Fibroblast of skin of right biceps (primary cell): ENCODE measurements at regions not wholly inside any gene's neighbourhood (a gene's known extent, or its start where the extent isn't known, plus 50 kb on each side); places are given as distances from the start of the nearest gene placed in this dataset.
A peak's percentile ranks its signal among the peaks of the same experiment; 100 is the strongest.
"Not testable (repeated sequence)": the region's sequence is repeated elsewhere in the genome, so short reads cannot be mapped to it uniquely, and the experiment has no call there.

Experiments used
- DNase-seq: peaks from one replicate; pipeline ENCODE4 v3.0.0-alpha.2; 2013

DNA sequence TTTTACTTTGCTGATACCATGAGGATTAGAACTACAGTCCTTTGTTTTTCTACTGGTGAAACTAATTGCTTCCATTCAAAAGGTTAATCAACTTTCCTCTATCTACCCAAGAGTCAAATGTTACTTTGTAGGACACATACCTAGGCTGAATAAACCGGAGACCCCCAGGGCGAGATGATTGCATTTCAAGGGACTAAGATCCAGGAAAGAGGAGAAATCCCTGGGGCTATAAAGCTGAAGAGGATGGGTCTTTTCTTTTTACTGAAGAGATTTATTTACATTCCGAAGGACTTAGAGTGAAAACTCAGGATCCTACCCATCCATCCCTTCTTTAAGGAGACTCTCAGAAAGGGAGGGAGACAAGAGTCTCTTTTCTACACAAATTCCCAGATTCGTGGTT, 331.9 kb downstream of the CDH19 start:
- DNase-seq: no peak

- no peak for DNase-seq
These were observed 339.8 kb downstream of the CDH19 start for GRCh38 chr18:66264130-66264529.

DNA sequence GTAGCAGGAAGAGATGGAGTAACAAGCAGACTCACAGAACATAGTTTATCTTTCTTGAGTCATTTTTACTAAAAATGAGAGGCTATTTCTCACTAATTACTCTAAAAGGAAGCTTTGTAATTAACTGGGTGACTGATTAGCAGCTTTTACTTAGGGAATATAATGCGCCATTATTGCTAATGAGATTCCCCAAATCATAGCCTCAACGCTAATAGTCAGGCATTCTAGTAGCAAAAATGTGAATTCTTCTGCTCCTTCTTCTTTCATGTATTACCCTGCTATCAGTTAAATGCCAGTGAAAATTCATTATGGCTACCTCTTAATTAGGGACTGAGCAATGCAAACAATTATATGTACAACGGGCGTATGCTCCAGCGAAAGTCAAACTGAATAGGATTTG, 349.8 kb downstream of the CDH19 start:
- no peak for DNase-seq

DNA sequence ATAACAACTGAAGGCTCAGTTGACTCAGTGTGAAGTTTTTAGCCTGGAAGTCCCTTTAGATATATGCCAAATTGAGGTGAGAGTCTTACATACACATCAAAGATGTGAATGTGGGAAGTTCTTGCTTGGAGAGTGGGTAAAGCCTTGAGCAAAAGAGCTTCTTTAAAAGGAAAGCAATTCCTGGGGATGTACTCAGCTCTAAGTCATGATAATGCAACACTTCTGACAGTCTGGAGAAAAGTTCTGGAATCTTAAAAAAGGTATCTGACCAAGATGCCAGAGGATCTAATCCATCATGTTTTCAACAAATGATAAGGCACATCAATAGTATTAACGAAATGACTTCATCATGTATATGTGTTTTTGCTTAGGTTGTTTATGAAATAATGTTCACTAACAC, 351.2 kb downstream of the CDH19 start:
- peak; percentile 38 for DNase-seq

DNA sequence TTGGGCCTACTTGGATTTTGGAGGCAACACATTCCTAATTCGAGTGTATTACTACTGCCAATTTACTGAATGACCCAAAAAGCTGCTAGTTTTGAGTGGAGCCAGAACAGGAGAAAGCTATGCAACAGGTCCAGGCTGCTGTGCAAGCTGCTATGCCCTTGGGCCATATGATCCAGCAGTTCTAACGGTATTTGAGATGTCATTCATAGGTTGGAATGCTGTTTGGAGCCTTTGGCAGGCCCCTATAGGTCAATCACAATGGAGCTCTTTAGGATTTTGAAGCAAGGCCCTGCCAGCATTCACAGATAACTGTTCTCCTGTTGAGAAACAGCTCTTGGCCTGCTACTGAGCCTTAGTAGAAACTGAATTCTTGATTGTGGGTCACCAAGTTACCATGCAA, 368.7 kb downstream of the CDH19 start:
- no peak for DNase-seq

GRCh38 chr18:66226782-66227181, 377.1 kb downstream of the CDH19 start:
- no peak for DNase-seq

GRCh38 chr18:66223317-66223716, 380.6 kb downstream of the CDH19 start:
- not testable (repeated sequence) for DNase-seq

DNA sequence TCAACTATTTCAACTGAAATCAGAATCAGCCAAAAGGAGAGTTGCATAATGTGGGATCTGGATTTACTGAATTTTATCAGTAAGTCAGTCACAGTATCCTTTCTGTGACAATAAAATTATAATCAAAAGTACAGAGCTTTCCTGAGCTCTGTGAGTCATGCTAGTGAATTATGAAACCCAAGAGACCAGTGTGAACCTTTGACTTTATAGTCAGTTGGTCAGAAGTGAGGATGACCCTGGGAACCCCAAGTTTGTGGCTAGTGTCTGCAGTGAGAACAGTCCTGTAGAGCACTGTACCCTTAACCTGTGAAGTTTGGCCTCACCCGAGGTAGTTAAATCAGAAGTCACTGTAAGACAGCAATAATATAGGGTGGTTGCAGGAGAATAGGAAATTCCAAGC, 381.7 kb downstream of the CDH19 start:
- DNase-seq: no peak

DNA sequence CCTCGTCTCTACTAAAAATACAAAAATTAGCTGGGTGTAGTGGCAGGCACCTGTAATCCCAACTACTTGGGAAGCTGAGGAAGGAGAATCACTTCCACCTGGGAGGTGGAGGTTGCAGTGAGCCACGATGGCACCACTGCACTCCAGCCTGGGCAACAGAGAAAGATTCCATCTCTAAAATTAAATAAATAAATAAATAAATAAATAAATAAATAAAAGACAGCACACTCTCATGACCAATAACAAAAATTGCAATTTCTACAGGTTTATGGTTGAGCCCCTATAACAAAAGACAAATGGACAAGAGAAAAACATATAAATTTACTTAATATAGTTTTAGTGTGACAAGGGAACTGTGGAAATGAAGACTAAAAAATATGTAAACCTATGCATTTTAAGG, 384.1 kb downstream of the CDH19 start:
- DNase-seq: no peak

DNA sequence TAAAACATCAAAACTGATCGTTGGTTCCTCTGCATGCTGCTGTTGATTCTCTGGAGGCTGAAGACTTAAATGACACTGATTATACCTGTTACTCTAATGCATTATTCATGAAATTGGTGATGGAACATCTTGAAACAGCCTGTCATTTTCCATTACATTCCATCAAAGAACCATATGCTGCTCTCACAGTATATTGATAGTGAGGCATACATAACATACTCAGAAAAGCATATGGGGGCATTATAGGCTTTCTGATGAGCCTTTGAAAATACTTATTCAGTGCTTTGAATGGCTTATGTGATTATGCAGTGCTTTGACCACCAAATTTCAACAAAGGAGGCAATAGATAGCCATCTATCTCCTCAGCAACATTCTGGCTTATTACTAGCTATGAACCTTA, 392.1 kb downstream of the CDH19 start:
- no peak for DNase-seq

DNA sequence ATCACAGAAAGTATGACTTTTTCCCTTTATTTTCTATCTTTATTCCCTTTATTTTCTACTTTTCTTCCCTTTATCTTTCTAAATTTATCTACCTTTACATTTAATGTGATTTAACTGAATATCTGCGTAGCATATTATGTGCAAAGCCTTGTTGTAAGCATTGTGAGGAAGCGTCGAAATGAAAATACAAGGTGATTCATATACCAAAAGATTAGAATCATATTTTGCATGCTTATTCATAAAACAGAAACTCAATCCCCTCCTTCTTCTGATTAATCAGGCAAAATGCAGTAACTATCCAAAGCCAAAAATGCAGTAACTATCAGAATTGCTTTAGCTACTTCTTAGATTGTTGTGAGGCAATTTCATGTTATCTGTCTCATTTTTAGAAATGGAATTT, 393.0 kb downstream of the CDH19 start:
- peak; percentile 19 for DNase-seq

- DNase-seq: no peak
These were observed 394.2 kb downstream of the CDH19 start for GRCh38 chr18:66209656-66210055.

- no peak for DNase-seq
These were observed 407.1 kb downstream of the CDH19 start for GRCh38 chr18:66196805-66197204.

GRCh38 chr18:66193938-66194337, 410.0 kb downstream of the CDH19 start:
- DNase-seq: no peak

- no peak for DNase-seq
These were observed 410.5 kb downstream of the CDH19 start for GRCh38 chr18:66193394-66193793.

GRCh38 chr18:66168685-66169235, 417.9 kb downstream of the CDH7 start:
- no peak for DNase-seq

GRCh38 chr18:66167829-66168684, 417.2 kb downstream of the CDH7 start:
- DNase-seq: no peak

DNA sequence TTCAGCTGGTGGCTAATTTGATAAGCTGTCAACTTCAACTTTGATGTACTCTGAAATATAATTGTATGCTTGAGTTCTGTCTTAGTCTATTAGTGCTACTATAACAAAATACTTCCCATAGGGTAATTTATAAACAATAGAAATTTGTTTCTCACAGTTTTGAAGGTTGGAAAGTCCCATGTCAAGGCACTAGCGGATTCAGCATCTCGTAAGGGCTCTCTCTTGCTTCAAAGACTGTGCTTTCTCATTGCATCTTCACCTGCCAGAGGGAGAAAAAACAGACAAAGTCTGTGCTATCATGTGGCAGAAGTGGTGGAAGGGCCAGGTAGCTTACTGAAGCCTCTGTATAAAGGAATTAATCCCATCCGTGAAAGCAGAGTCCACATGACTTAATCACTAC, 409.2 kb downstream of the CDH7 start:
- DNase-seq: no peak

- no peak for DNase-seq
These were observed 408.6 kb downstream of the CDH7 start for GRCh38 chr18:66159451-66159850.

GRCh38 chr18:66156946-66157687, 406.3 kb downstream of the CDH7 start:
- no peak for DNase-seq

DNA sequence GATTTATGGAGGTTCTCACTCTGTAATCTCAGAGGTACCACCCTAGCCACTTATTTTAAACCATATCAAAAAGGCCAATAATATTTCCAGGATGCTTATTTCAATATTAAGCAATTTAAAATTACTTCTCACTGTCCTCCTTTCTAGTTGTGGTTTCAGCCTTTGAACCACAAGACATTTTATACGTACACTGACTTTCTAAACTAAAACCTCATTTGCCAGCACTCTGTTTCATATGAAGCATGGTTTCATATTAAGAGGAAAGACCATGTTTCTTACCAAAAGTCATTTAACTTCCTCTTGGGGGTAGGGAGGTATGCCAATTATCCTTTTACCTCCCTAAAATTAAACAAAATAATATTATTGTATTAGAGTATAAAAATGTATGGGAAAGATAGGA, 399.8 kb downstream of the CDH7 start:
- DNase-seq: no peak

GRCh38 chr18:66143029-66143428, 392.2 kb downstream of the CDH7 start:
- DNase-seq: no peak

DNA sequence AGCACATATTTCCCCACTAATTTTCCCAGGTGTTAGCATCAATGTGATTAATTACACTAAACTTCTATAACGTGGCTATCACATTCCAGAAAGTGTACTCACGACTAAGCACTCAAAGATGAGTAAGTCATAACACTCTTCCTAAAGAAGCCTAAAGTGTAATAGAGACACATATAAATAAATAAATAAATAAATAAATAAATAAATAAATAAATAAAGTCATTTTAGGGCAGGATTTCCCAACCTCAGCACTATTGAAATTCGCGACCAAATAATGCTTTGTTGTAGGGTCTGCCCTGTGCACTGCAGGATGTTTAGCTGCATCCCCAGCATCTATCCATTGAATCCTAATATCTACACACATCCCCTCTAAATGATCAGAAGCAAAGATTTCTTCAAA, 390.9 kb downstream of the CDH7 start:
- DNase-seq: peak; percentile 0

DNA sequence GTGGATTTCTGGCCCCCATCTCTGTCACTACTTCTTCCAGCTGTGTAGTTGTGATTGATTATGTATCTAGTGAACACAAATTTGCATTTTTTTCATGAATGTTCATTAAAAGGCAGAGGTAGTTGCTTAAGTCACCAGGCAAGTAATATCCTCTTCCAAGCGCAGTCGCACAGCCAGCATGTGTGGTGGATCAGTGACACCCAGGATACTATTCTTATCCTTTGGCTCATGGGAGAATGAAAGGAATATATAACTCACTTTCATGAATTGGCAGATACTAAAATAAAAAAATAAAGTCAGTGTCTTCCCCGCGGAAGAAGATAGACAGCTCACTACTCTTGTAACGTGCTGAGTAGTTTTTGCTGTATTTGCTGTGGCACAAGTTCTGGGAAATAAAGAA, 387.8 kb downstream of the CDH7 start:
- no peak for DNase-seq
